CD4-positive, alpha-beta memory T cell (primary cell): ENCODE measurements at regions not wholly inside any gene's neighbourhood (a gene's known extent, or its start where the extent isn't known, plus 50 kb on each side); places are given as distances from the start of the nearest gene placed in this dataset.
"Not testable (repeated sequence)": the region's sequence is repeated elsewhere in the genome, so short reads cannot be mapped to it uniquely, and the experiment has no call there.

ENCODE experiments used
- CTCF ChIA-PET: fragments of 350-600 bp; sonication (Branson Sonifier 250); formaldehyde crosslinking; loops from one replicate; lab custom pipeline; 2021; ENCODE audit warnings: inconsistent platforms; ENCODE audit not compliant: partially characterized antibody; lab: Charles Lee
- POLR2A ChIA-PET: fragments of 350-600 bp; sonication (Branson Sonifier 250); formaldehyde crosslinking; loops from one replicate; lab custom pipeline; 2021; ENCODE audit not compliant: partially characterized antibody; lab: Charles Lee
- DNase-seq, 5 donors: peaks; one replicate each; pipeline versions ENCODE4 v3.0.0 to v3.0.0-alpha.2; 2020 to 2022; ENCODE audit warnings: mixed read lengths in 1 of 5
- H3K27ac ChIP-seq: one replicate; pipeline ENCODE4 v1.7.0; 2013; ENCODE audit warnings: low read depth, low read length
- H3K27me3 ChIP-seq: 2 replicates; pipeline ENCODE4 v1.7.0; 2013; ENCODE audit warnings: mild to moderate bottlenecking, low read length, moderate library complexity; ENCODE audit not compliant: insufficient read depth
- H3K36me3 ChIP-seq: 2 replicates; pipeline ENCODE4 v1.7.0; 2013; ENCODE audit warnings: mild to moderate bottlenecking, low read length, moderate library complexity; ENCODE audit not compliant: insufficient read depth
- H3K4me1 ChIP-seq: 2 replicates; pipeline ENCODE4 v1.7.0; 2013; ENCODE audit warnings: mild to moderate bottlenecking, low read length, moderate library complexity; ENCODE audit not compliant: insufficient read depth
- H3K4me3 ChIP-seq, 2 donors: one replicate each; pipeline ENCODE4 v1.7.0; 2013; ENCODE audit warnings: low read length in 2 of 2, mild to moderate bottlenecking in 1 of 2
- H3K9me3 ChIP-seq, 2 donors: one replicate each; pipeline ENCODE4 v1.7.0; 2013; ENCODE audit warnings: low read length in 2 of 2, control low read depth in 1 of 2; ENCODE audit not compliant: control insufficient read depth in 1 of 2
- H3K27ac Mint-ChIP-seq, 7 donors: one replicate each; pipeline ENCODE4 v1.8.0; 2020 to 2021; ENCODE audit warnings: mixed read lengths in 7 of 7, mild to moderate bottlenecking in 6 of 7, inconsistent platforms in 3 of 7, moderate library complexity in 3 of 7
- H3K27me3 Mint-ChIP-seq, 2 donors: one replicate each; pipeline ENCODE4 v1.8.0; 2020 to 2021; ENCODE audit warnings: mixed read lengths in 2 of 2
- H3K36me3 Mint-ChIP-seq, 2 donors: one replicate each; pipeline ENCODE4 v1.8.0; 2020 to 2021; ENCODE audit warnings: mixed read lengths in 2 of 2, inconsistent platforms in 1 of 2, mild to moderate bottlenecking in 1 of 2
- H3K4me1 Mint-ChIP-seq, 4 donors: one replicate each; pipeline ENCODE4 v1.8.0; 2020 to 2021; ENCODE audit warnings: mixed read lengths in 4 of 4, mild to moderate bottlenecking in 1 of 4
- H3K4me3 Mint-ChIP-seq, 8 donors: one replicate each; pipeline ENCODE4 v1.8.0; 2020 to 2021; ENCODE audit warnings: mixed read lengths in 8 of 8, mild to moderate bottlenecking in 7 of 8, moderate library complexity in 6 of 8, inconsistent platforms in 3 of 8
- H3K9me3 Mint-ChIP-seq, 8 donors: one replicate each; pipeline ENCODE4 v1.8.0; 2020 to 2021; ENCODE audit warnings: mixed read lengths in 8 of 8, mild to moderate bottlenecking in 5 of 8, inconsistent platforms in 3 of 8, moderate library complexity in 1 of 8
- intact Hi-C: fragments of 100-400 bp; cut with micrococcal nuclease; formaldehyde crosslinking; loops from one replicate; pipeline ENCODE4 v1.15.1; 2023

DNA sequence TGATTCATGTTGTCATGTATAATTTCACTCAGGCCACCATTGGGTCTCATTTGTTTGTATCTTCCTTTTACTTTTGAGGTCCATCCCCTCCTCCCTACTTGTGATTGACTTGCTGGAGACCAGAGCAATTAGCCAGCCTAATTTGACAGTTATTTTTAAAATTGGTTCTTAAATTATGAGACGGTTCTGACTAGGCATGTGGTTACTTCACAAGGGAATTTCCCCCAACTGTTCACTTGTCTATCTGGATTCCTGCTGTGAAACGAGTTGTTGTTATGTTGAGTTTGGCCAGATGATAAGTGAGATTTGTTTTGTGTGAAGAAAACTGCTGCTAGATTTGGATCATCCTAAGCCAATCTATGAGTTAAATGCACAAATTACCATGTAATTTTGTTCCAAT lies 359.1 kb downstream of the BARHL2 start:
- H3K9me3 Mint-ChIP-seq, result peaks cover 0 to 2% (median 0%) of the 10 kb centered on the region in 8 donors

GRCh38 chr1:90356991-90357390 lies 360.1 kb downstream of the BARHL2 start:
- H3K27me3 ChIP-seq, result no peaks in the 10 kb centered on the region
- ChIA-PET POLR2A (no interaction called here), CTCF (no interaction called here)
- no peaks in the 10 kb centered on the region for H3K4me1 ChIP-seq
- Mint-ChIP-seq H3K4me1 (no peaks in the 10 kb centered on the region), H3K27ac (no peak overlapping the region), H3K9me3 (no peaks in the 10 kb centered on the region), H3K36me3 (no peaks in the 10 kb centered on the region), H3K27me3 (peaks cover 0 to 2% of the 10 kb centered on the region in 2 donors), H3K4me3 (no peak overlapping the region)
- no peak overlapping the region for H3K27ac ChIP-seq
- H3K4me3 ChIP-seq, result no peak overlapping the region
- H3K9me3 ChIP-seq, result no peaks in the 10 kb centered on the region
- intact Hi-C loops, result no loop called here
- no peak for DNase-seq
- no peaks in the 10 kb centered on the region for H3K36me3 ChIP-seq

More for the DNA sequence above, 359.1 kb downstream of the BARHL2 start:
- Histone ChIP-seq H3K27me3 (no peaks in the 10 kb centered on the region), H3K36me3 (no peaks in the 10 kb centered on the region), H3K4me1 (no peaks in the 10 kb centered on the region), H3K27ac (no peak overlapping the region), H3K4me3 (no peak overlapping the region), H3K9me3 (no peaks in the 10 kb centered on the region)
- ChIA-PET CTCF (no interaction called here), POLR2A (no interaction called here)
- intact Hi-C loops, result no loop called here
- Mint-ChIP-seq H3K4me3 (no peak overlapping the region), H3K36me3 (no peaks in the 10 kb centered on the region), H3K4me1 (no peaks in the 10 kb centered on the region), H3K27ac (no peak overlapping the region), H3K27me3 (peaks cover 0 to 2% of the 10 kb centered on the region in 2 donors)
- no peak for DNase-seq

GRCh38 chr1:90356101-90356500 lies 361.0 kb downstream of the BARHL2 start:
- H3K4me3 Mint-ChIP-seq, result no peak overlapping the region
- no peaks in the 10 kb centered on the region for H3K36me3 Mint-ChIP-seq
- ChIA-PET CTCF (no interaction called here), POLR2A (no interaction called here)
- H3K4me1 Mint-ChIP-seq, result no peaks in the 10 kb centered on the region
- Histone ChIP-seq H3K9me3 (no peaks in the 10 kb centered on the region), H3K4me3 (no peak overlapping the region), H3K4me1 (no peaks in the 10 kb centered on the region), H3K36me3 (no peaks in the 10 kb centered on the region), H3K27ac (no peak overlapping the region), H3K27me3 (no peaks in the 10 kb centered on the region)
- peaks cover 0 to under 1% (median 0%) of the 10 kb centered on the region in 8 donors for H3K9me3 Mint-ChIP-seq
- intact Hi-C loops, result no loop called here
- H3K27me3 Mint-ChIP-seq, result peaks cover 1 to 2% of the 10 kb centered on the region in 2 donors
- no peak overlapping the region for H3K27ac Mint-ChIP-seq
- no peak for DNase-seq

- H3K4me1 Mint-ChIP-seq, result no peaks in the 10 kb centered on the region
- peaks cover 0 to 7% (median 0%) of the 10 kb centered on the region in 8 donors for H3K9me3 Mint-ChIP-seq
- Histone ChIP-seq H3K27ac (no peak overlapping the region), H3K4me3 (no peak overlapping the region), H3K9me3 (no peaks in the 10 kb centered on the region), H3K36me3 (no peaks in the 10 kb centered on the region), H3K27me3 (no peaks in the 10 kb centered on the region), H3K4me1 (no peaks in the 10 kb centered on the region)
- peaks cover 1 to 2% of the 10 kb centered on the region in 2 donors for H3K27me3 Mint-ChIP-seq
- H3K27ac Mint-ChIP-seq, result no peak overlapping the region
- no peak for DNase-seq
- POLR2A ChIA-PET, result no interaction called here
- intact Hi-C loops, result no loop called here
- no peaks in the 10 kb centered on the region for H3K36me3 Mint-ChIP-seq
- H3K4me3 Mint-ChIP-seq, result no peak overlapping the region
- CTCF ChIA-PET, result no interaction called here
Measured at GRCh38 chr1:90354704-90355103, 359.8 kb downstream of the ZNF326 start.

DNA sequence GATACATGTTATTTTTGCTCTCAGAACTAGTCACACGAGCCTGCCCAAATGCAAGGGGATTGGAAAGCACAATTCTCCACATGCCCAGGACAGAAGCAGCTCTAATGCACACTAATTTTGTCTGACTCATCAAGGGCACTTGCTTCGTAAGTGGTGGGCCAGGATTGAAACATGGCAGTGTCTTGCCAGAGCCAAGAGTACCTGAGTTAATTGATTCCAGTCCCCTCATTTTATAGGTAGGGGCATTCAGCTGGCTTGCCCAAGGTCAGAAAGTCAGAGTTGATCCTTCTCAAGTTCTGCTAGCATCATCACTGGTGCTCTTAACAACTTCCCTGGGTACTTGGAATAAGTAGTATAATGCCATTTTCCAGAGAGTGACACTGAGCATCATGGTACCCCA lies 356.1 kb downstream of the ZNF326 start:
- no peaks in the 10 kb centered on the region for H3K9me3 ChIP-seq
- ChIA-PET POLR2A (no interaction called here), CTCF (no interaction called here)
- no peaks in the 10 kb centered on the region for H3K36me3 Mint-ChIP-seq
- H3K4me1 ChIP-seq, result no peaks in the 10 kb centered on the region
- peaks cover 1 to 2% of the 10 kb centered on the region in 2 donors for H3K27me3 Mint-ChIP-seq
- no peaks in the 10 kb centered on the region for H3K4me1 Mint-ChIP-seq
- H3K9me3 Mint-ChIP-seq, result peaks cover 2 to 21% (median 15%) of the 10 kb centered on the region in 8 donors
- no peaks in the 10 kb centered on the region for H3K36me3 ChIP-seq
- H3K4me3 Mint-ChIP-seq, result no peak overlapping the region
- no peak for DNase-seq
- intact Hi-C loops, result no loop called here
- no peaks in the 10 kb centered on the region for H3K27me3 ChIP-seq
- no peak overlapping the region for H3K27ac ChIP-seq
- H3K27ac Mint-ChIP-seq, result no peak overlapping the region
- no peak overlapping the region for H3K4me3 ChIP-seq

DNA sequence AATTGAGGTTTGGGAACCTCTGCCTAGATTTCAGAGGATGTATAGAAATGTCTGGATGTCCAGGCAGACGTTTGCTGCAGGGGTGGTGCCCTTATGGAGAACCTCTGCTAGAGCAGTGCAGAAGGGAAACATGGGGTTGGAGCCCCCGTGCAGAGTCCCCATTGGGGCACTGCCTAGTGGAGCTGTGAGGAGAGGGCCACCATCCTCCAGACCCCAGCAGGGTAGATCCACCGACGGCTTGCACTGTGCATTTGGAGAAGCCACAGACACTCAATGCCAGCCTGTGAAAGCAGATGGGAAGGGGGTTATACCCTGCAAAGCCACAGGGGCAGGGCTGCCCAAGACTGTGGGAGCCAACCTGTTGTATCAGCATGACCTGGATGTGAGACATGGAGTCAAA lies 354.6 kb downstream of the ZNF326 start:
- intact Hi-C loops, result no loop called here
- Mint-ChIP-seq H3K36me3 (no peaks in the 10 kb centered on the region), H3K27ac (no peak overlapping the region), H3K4me1 (no peaks in the 10 kb centered on the region), H3K9me3 (peaks cover 2 to 21% (median 15%) of the 10 kb centered on the region in 8 donors), H3K4me3 (no peak overlapping the region), H3K27me3 (peaks cover 1 to 2% of the 10 kb centered on the region in 2 donors)
- Histone ChIP-seq H3K4me3 (no peak overlapping the region), H3K27ac (no peak overlapping the region), H3K36me3 (no peaks in the 10 kb centered on the region), H3K27me3 (no peaks in the 10 kb centered on the region), H3K9me3 (no peaks in the 10 kb centered on the region), H3K4me1 (no peaks in the 10 kb centered on the region)
- CTCF ChIA-PET, result no interaction called here
- no peak for DNase-seq
- POLR2A ChIA-PET, result no interaction called here

- no peak overlapping the region for H3K27ac ChIP-seq
- no peak overlapping the region for H3K4me3 Mint-ChIP-seq
- no peaks in the 10 kb centered on the region for H3K4me1 Mint-ChIP-seq
- no peaks in the 10 kb centered on the region for H3K4me1 ChIP-seq
- intact Hi-C loops, result no loop called here
- no peak overlapping the region for H3K4me3 ChIP-seq
- no peaks in the 10 kb centered on the region for H3K36me3 ChIP-seq
- peaks cover 2 to 21% (median 15%) of the 10 kb centered on the region in 8 donors for H3K9me3 Mint-ChIP-seq
- H3K27me3 Mint-ChIP-seq, result peaks cover 1 to 2% of the 10 kb centered on the region in 2 donors
- H3K27ac Mint-ChIP-seq, result no peak overlapping the region
- no peak for DNase-seq
- H3K9me3 ChIP-seq, result no peaks in the 10 kb centered on the region
- H3K27me3 ChIP-seq, result no peaks in the 10 kb centered on the region
- CTCF ChIA-PET, result no interaction called here
- POLR2A ChIA-PET, result no interaction called here
- no peaks in the 10 kb centered on the region for H3K36me3 Mint-ChIP-seq
Measured at GRCh38 chr1:90348934-90349333, 354.0 kb downstream of the ZNF326 start.

GRCh38 chr1:90348459-90348858 lies 353.5 kb downstream of the ZNF326 start:
- H3K27ac Mint-ChIP-seq, CTCF ChIA-PET, intact Hi-C loops: not testable (repeated sequence)

More at GRCh38 chr1:90348459-90348858, 353.5 kb downstream of the ZNF326 start:
- H3K27ac ChIP-seq, H3K27me3 Mint-ChIP-seq, DNase-seq, H3K4me3 Mint-ChIP-seq, H3K36me3 ChIP-seq, H3K9me3 ChIP-seq, H3K4me1 Mint-ChIP-seq, H3K27me3 ChIP-seq, POLR2A ChIA-PET, H3K36me3 Mint-ChIP-seq, H3K4me1 ChIP-seq, H3K4me3 ChIP-seq: not testable (repeated sequence)
- H3K9me3 Mint-ChIP-seq, result peaks cover 2 to 21% (median 15%) of the 10 kb centered on the region in 8 donors
